GM23338 (cell line): ENCODE measurements at regions not wholly inside any gene's neighbourhood (a gene's known extent, or its start where the extent isn't known, plus 50 kb on each side); places are given as distances from the start of the nearest gene placed in this dataset.

ENCODE experiments used
- ATAC-seq: fragments of 200-7000 bp; cut with Tn5 transposase; 3 replicates; pipeline ENCODE4 v1.9.1; 2020
- DNase-seq: peaks from one replicate; pipeline ENCODE4 v3.0.0-alpha.2; 2015; ENCODE audit warnings: low spot score
- H2AFZ ChIP-seq: fragments of 200-600 bp; sonication (generic); 2 replicates; pipeline ENCODE4 v1.8.0; 2016; ENCODE audit warnings: antibody characterized with exemption, mild to moderate bottlenecking, moderate library complexity
- H3F3A ChIP-seq: fragments of 200-600 bp; sonication (generic); replicated peaks from 2 replicates; pipeline ENCODE4 v1.8.0; 2017; ENCODE audit warnings: antibody characterized with exemption, mixed run types, low read depth
- H3K27ac ChIP-seq: fragments of 200-600 bp; sonication (generic); 2 replicates; pipeline ENCODE4 v1.6.1; 2016; ENCODE audit warnings: low read depth
- H3K27me3 ChIP-seq: fragments of 200-600 bp; sonication (generic); 2 replicates; pipeline ENCODE4 v1.8.0; 2016; ENCODE audit warnings: mild to moderate bottlenecking, mixed run types, moderate library complexity; ENCODE audit not compliant: insufficient read depth
- H3K36me3 ChIP-seq: fragments of 200-600 bp; sonication (generic); 2 replicates; pipeline ENCODE4 v1.8.0; 2016; ENCODE audit warnings: mild to moderate bottlenecking; ENCODE audit not compliant: insufficient read depth
- H3K4me1 ChIP-seq: fragments of 200-600 bp; sonication (generic); 2 replicates; pipeline ENCODE4 v1.8.0; 2016; ENCODE audit warnings: mild to moderate bottlenecking, moderate library complexity; ENCODE audit not compliant: insufficient read depth
- H3K4me2 ChIP-seq: fragments of 200-600 bp; sonication (generic); 2 replicates; pipeline ENCODE4 v1.7.1; 2017; ENCODE audit warnings: mixed run types
- H3K4me3 ChIP-seq: fragments of 200-600 bp; sonication (generic); 2 replicates; pipeline ENCODE4 v1.6.1; 2016; ENCODE audit warnings: mixed run types
- H3K79me2 ChIP-seq: fragments of 200-600 bp; sonication (generic); replicated peaks from 2 replicates; pipeline ENCODE4 v1.8.0; 2017; ENCODE audit warnings: mild to moderate bottlenecking; ENCODE audit not compliant: insufficient read depth
- H3K9me2 ChIP-seq: fragments of 200-600 bp; sonication (generic); 2 replicates; pipeline ENCODE4 v1.8.0; 2017; ENCODE audit not compliant: insufficient read depth
- H4K20me1 ChIP-seq: fragments of 200-600 bp; sonication (generic); replicated peaks from 2 replicates; pipeline ENCODE4 v1.8.0; 2017; ENCODE audit warnings: mild to moderate bottlenecking; ENCODE audit not compliant: insufficient read depth
- H3K27ac Mint-ChIP-seq: 2 replicates; pipeline ENCODE4 v1.8.0; 2020; ENCODE audit warnings: inconsistent platforms, mild to moderate bottlenecking, moderate library complexity, mixed read lengths
- H3K27me3 Mint-ChIP-seq: 3 replicates; pipeline ENCODE4 v1.8.0; 2022; ENCODE audit warnings: low read depth, mild to moderate bottlenecking, moderate library complexity, mixed read lengths, inconsistent platforms; ENCODE audit not compliant: insufficient read depth, poor library complexity
- H3K36me3 Mint-ChIP-seq: 3 replicates; pipeline ENCODE4 v1.8.0; 2021; ENCODE audit warnings: low read depth, mild to moderate bottlenecking, inconsistent platforms, moderate library complexity, mixed read lengths
- H3K4me1 Mint-ChIP-seq: 3 replicates; pipeline ENCODE4 v1.8.0; 2020; ENCODE audit warnings: mild to moderate bottlenecking, inconsistent platforms, mixed read lengths
- H3K4me3 Mint-ChIP-seq: 3 replicates; pipeline ENCODE4 v1.8.0; 2021; ENCODE audit warnings: moderate library complexity, mild to moderate bottlenecking, inconsistent platforms, mixed read lengths
- H3K9me3 Mint-ChIP-seq: 3 replicates; pipeline ENCODE4 v1.8.0; 2020; ENCODE audit warnings: moderate library complexity, mild to moderate bottlenecking, inconsistent platforms, mixed read lengths
- CREB1 ChIP-seq: fragments of 250-450 bp; sonication (Bioruptor Pico); IDR thresholded peaks from 2 replicates; pipeline ENCODE4 v1.5.0; 2020; ENCODE audit warnings: low read depth, mild to moderate bottlenecking, moderate library complexity
- CTCF ChIP-seq, 2 experiments: fragments of 200-600 bp in 1 of 2; sonication (generic) in 1 of 2; conservative IDR thresholded peaks; 2 replicates each; pipeline versions ENCODE4 v1.5.1 to v1.6.1; 2016 to 2017; ENCODE audit warnings: antibody characterized with exemption in 2 of 2, low read depth in 2 of 2, mild to moderate bottlenecking in 2 of 2, moderate library complexity in 1 of 2
- EZH2 ChIP-seq: fragments of 200-600 bp; sonication (generic); IDR thresholded peaks from one replicate; pipeline ENCODE4 v1.8.0; 2017; ENCODE audit warnings: antibody characterized with exemption, mild to moderate bottlenecking, low read depth; ENCODE audit not compliant: unreplicated experiment
- EZH2phosphoT487 ChIP-seq: fragments of 200-600 bp; sonication (generic); IDR thresholded peaks from one replicate; pipeline ENCODE4 v1.8.1; 2018; ENCODE audit warnings: antibody characterized with exemption; ENCODE audit not compliant: unreplicated experiment
- JUNB ChIP-seq: IDR thresholded peaks from one replicate; pipeline ENCODE4 v1.6.1; 2016; ENCODE audit warnings: antibody characterized with exemption; ENCODE audit not compliant: unreplicated experiment
- NANOG ChIP-seq: IDR thresholded peaks from 2 replicates; pipeline ENCODE4 v1.6.1; 2016; ENCODE audit warnings: antibody characterized with exemption, borderline replicate concordance
- POLR2AphosphoS5 ChIP-seq: IDR thresholded peaks from 2 replicates; pipeline ENCODE4 v1.6.1; 2016; ENCODE audit warnings: antibody characterized with exemption, low read depth
- STAT1 ChIP-seq: IDR thresholded peaks from one replicate; pipeline ENCODE4 v1.6.1; 2016; ENCODE audit warnings: antibody characterized with exemption; ENCODE audit not compliant: unreplicated experiment
- ZNF114 ChIP-seq: fragments of 250-450 bp; sonication (Bioruptor Pico); IDR thresholded peaks from 2 replicates; pipeline ENCODE4 v1.5.0; 2020; ENCODE audit warnings: mild to moderate bottlenecking, moderate library complexity
- ZNF331 ChIP-seq: fragments of 250-450 bp; sonication (Bioruptor Pico); IDR thresholded peaks from 2 replicates; pipeline ENCODE4 v1.5.0; 2020; ENCODE audit warnings: low read depth, mild to moderate bottlenecking, moderate library complexity
- ZNF462 ChIP-seq: fragments of 250-450 bp; sonication (Bioruptor Pico); IDR thresholded peaks from 2 replicates; pipeline ENCODE4 v1.5.0; 2020; ENCODE audit warnings: mild to moderate bottlenecking, moderate library complexity
- TF ChIP-seq, protein P1 (sequence below): IDR thresholded peaks from 2 replicates; pipeline ENCODE4 v1.6.1; 2016; ENCODE audit warnings: antibody characterized with exemption

- peaks cover 21% of the 10 kb centered on the region for H3K4me1 ChIP-seq
- peaks cover 2% of the 10 kb centered on the region for H3K27me3 Mint-ChIP-seq
- TF ChIP-seq EZH2phosphoT487 (no peak), POLR2AphosphoS5 (no peak), ZNF331 (CRISPR knock-in tag) (no peak), CREB1 (CRISPR knock-in tag) (no peak), EZH2 (no peak), CTCF (conservative IDR thresholded peaks at IDR 0.05; ENCODE audit: low read depth in 2 of 2) (no peak), ZNF114 (CRISPR knock-in tag) (no peak), ZNF462 (no peak), NANOG (no peak), STAT1 (no peak), JUNB (no peak)
- TF ChIP-seq, protein P1, sequence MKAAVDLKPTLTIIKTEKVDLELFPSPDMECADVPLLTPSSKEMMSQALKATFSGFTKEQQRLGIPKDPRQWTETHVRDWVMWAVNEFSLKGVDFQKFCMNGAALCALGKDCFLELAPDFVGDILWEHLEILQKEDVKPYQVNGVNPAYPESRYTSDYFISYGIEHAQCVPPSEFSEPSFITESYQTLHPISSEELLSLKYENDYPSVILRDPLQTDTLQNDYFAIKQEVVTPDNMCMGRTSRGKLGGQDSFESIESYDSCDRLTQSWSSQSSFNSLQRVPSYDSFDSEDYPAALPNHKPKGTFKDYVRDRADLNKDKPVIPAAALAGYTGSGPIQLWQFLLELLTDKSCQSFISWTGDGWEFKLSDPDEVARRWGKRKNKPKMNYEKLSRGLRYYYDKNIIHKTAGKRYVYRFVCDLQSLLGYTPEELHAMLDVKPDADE = no peak
- H3K27me3 ChIP-seq = no peaks in the 10 kb centered on the region
- H3K4me2 ChIP-seq = no peak overlapping the region
- no peaks in the 10 kb centered on the region for H3K9me2 ChIP-seq
- peaks cover 23% of the 10 kb centered on the region for H3K4me1 Mint-ChIP-seq
- no peak overlapping the region for H3K4me3 Mint-ChIP-seq
- H2AFZ ChIP-seq = no peak overlapping the region
- no peak overlapping the region for H3K27ac Mint-ChIP-seq
- H3K79me2 ChIP-seq = no peaks in the 10 kb centered on the region
- H3F3A ChIP-seq = no peaks in the 10 kb centered on the region
- no peaks in the 10 kb centered on the region for H4K20me1 ChIP-seq
- no peaks in the 10 kb centered on the region for H3K36me3 ChIP-seq
- DNase-seq (no peak), ATAC-seq (no peak)
- no peaks in the 10 kb centered on the region for H3K9me3 Mint-ChIP-seq
- H3K36me3 Mint-ChIP-seq = no peaks in the 10 kb centered on the region; the same call in 2 of the 3 replicates
- no peak overlapping the region for H3K4me3 ChIP-seq
- no peak overlapping the region for H3K27ac ChIP-seq
Observed at GRCh38 chr6:77566235-77566634, 86.6 kb upstream of the MEI4 start.
